ENCODE measurements at regions not wholly inside any gene's neighbourhood (a gene's known extent, or its start where the extent isn't known, plus 50 kb on each side); places are given as distances from the start of the nearest gene placed in this dataset.

DNA sequence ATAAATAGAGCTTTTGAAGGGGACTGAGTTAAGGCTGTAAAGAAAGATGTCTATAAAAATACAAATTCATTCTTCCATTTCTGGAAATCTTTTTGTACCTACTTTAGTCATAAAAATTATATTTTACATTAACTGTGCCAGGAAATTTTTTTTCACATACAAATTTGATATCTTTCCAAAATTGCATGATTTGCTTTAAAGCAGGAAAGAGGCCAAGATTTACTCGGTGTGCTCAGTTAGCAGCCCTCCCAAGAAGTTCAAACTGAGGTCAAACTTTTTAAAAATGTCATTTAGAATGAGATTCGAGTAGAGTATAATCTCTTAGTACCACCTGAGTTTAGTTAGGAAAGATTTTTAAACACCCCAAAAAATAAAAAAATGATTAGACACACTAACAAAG lies 173.2 kb upstream of the GRIP1 start:
- no peak for DNase-seq (ENCODE audit: low spot score)

DNA sequence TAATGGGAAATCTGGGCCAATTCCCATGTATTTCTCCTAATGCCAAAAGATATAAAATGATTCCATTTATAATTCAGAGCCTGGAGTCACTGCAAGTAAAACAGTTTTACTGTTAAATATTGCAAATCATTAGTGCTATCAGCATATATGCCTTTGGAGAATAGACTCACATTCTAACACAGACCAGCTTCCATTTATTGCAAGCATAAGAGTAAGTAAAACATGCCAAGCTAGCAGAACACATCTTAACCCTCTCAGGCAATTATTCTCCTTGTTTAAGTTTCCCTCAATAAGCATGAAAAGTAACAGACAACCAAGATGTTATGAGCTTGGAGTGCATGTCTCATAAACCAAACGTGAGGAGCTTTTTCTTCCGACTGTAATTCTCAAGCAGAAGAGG lies 173.9 kb upstream of the GRIP1 start:
- no peak for DNase-seq (ENCODE audit: low spot score)

DNA sequence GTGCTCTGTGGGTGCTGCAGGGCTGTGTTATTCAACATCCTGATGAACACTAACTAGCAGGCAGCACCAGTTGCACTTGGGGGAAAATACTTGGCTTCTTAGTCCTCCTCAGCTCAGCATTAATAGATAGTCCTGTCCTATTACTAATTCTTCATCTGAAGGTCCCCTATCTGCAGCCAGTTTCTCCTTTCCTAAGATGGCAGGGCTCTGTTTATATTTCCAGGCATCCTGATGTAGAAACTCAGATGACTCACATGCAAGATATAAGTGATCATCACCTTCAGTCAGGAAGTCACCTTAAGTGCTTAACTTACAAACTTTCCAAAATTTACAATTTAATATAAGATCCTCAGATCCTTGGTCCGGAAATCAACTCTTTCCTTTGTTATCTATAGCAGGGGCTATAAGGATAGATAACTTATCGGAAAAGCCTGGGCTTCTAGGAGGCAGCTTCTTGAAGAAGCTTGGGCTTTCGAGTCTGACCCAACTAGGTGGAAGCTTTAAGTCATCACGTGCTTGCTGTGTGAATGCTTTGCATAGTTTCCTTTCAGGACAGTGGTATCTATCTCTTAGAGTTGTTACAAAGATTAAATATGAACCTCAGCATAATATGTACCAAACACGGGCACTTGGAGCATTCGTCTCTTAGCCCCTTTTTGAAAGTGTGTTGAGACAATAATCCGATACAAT lies 181.0 kb upstream of the GRIP1 start:
- DNase-seq (ENCODE audit: low spot score) = no peak

DNA sequence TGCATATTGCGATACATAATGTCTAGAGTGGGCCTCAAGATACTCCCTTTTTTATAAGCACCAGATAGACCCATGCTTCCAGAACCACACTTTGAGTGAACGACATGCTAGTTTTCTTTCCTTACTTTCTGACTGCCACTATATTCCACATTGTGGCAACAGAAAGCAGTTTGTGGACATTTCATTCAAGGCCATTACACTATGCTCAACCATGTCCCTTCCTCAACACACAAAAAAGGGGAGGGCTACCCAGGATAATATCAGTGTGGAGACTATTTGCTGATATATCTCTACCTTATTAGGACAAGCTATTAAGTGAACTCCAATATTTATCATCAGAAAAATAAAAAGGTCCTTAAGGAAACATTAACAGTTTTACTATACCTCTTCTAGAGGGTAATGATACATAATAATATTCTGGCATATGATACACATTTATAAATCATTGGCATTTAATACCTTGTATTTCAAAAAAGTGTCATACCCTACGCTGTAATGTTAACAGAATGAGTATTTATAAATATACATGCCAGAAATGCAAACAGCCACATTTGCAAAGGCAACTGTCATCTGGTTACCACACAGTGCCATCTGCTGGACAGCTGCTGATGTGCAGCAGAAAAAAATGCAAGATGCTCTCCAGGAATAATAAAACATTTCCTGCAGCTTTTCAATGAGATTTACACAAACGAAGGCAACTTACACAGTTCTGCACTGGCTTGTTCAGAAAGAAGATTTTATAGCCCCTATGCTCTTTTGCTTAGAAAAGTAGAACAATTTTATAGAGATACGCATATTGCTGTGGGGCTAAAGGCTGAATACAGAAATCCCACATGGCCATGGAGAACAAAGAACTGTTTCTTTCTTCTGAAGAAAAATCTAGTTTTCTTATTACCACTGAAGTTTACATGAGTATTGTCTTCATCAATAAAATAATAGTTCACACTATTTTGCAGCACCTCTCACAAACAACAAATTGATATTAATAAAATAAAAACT lies 182.2 kb upstream of the GRIP1 start:
- peak; percentile 61 for DNase-seq (ENCODE audit: low spot score)

DNA sequence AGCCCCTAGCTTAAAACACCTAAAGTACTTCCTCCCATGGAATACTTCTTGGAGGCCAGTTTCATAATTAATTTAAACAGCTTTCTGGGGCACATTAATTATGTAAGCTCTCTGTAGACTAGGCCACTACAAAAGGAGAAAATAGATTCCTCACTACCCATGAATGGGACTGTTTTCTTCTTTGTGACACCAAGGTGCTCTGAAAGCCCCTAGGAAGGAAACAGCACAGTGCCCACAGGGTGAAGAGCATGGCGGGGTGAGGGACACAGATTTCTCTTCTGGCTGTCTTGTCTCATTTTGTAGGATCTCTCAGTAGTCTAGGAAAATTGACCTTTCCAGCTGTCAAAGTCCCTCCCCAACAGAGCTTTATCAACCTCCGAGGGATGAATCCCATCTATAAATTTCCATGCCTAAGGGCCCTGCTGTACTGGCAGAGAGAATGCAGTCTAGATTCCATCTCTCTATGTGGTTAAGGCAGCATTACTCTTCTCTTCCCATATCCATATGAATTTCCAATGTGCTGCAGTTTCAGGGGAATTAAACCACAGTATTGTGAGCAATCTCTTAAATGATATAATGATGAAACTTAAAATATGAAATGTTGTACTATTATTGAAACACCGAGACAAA lies 183.6 kb upstream of the GRIP1 start:
- no peak for DNase-seq (ENCODE audit: low spot score)

DNA sequence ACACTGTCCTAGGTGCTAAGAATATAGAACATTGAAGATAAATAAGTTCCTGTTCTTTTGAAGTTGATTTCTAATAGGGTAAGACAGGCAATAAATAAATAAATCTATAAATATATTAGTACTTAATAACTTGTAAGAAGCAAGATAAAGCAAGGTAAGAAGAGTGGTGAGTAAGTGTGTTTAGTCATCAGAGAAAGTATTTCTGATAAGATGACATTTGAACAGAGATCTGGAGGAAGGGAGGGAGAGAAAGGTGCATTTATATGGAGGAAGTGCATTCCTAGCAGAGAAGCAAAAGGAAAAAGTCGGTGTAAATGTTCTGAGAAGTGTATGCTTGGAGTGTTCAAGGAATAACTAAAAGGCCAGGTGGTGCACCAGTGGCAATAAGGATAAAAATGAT lies 184.4 kb upstream of the GRIP1 start:
- DNase-seq (ENCODE audit: low spot score) = no peak

DNA sequence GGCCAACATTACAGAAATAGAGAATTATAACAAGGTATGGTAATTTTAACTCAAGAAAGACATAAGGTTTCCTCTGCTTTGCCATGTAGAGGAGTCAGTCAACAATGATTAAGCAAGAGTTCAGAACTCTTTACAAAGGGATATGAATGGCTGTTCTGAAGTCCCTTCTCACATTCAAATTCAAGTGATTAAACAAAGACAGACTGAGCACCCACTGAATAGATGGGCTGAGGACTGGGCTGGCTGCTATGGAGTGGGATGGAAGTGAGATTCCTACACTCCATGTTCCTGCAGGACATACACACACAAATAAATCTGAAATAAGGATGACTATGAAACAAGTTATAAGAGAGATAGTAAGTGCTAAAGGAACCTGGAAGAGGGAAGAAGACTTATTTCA lies 199.0 kb upstream of the GRIP1 start:
- no peak for DNase-seq (ENCODE audit: low spot score)

DNA sequence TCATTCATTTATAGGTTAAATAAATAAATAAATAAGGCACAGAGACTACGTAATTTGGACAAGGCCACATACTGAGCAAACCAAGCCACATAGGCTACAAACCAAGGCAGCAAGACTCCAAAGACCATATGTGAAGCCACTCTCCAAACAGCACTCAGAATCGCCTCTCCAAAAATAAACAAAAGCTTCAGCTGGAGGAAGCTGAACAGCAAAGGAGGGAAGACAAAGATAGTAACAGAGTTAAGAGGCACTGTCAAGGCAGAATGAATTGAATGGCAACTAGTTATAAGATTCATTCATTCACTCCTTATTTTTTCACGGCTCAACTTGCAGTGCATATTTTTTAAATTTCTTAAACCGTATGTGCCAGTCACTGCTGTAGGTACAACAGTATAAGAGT lies 200.5 kb upstream of the GRIP1 start:
- DNase-seq (ENCODE audit: low spot score) = no peak

DNA sequence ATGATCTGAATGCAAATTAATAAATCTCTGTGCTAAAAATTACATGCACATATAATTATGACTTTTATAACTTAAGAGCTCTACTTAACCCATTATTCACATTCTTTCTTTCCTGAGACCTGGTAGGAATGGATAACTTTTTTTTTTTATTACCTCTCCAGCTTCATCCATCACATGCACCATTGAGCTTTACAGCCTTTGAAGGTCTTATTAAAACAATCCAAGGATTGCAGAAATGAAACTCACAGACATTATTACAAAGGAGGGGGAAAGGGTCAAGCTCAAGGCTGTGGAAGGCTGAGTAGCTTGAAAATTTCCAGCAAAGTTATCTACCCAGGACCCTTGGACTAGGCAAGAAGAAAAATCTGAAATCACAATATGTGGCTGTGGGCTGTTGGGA lies 202.5 kb upstream of the GRIP1 start:
- DNase-seq (ENCODE audit: low spot score) = no peak

DNA sequence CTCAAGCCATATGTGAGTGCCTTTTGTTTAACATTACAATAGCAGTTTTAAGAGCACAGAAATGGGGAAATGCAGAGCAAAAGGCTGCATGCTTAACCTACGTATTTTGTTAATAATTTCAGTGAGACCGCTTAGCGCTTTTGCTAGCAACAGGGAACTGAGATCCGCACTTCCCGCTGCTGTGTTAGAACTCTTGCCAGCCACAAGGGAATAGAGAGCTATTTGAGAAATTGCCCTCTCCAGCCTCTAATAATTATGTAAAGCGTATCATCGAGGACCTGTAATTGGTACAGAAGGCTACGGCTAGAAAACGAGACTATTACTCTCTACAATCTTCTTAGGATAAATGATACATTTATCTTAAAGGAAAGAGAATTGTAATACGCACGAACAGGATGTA lies 205.2 kb upstream of the GRIP1 start:
- no peak for DNase-seq (ENCODE audit: low spot score)

DNA sequence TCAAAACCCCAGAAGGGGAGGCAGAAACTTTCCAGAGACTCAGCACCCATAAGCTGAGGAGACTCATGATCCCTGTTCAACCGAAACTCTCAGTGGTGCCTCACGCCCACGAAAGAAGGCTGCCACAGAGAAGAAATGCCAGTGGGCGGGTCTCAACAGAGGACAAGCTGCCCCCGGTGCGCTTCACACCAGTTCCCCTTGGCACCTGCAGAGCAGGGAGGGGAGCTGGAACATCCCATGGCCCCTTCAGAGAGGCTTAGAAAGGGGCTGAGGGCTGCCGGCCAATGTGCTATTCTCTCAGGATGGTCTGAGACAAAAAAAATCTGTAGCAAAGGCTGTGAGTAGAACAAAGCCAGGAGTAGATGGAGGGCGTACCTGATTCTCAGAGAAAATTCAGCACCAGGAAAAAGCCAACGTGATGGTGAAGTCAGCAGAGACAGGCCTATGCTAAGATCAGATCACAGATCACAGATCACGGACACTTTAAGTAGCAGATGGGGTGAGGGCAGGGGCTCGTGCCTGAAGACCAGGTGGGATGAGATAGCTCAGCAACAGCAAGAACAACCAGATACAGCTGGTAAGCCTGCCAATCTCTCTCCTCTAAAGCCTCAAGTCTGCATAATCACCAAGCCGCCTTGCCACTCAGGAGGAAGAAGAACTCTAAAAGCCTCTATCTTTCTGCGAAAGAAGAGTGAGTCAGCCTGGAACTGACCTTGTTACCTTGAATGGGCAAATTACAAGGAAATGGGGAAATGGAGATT lies 206.4 kb upstream of the GRIP1 start:
- DNase-seq (ENCODE audit: low spot score) = no peak

DNA sequence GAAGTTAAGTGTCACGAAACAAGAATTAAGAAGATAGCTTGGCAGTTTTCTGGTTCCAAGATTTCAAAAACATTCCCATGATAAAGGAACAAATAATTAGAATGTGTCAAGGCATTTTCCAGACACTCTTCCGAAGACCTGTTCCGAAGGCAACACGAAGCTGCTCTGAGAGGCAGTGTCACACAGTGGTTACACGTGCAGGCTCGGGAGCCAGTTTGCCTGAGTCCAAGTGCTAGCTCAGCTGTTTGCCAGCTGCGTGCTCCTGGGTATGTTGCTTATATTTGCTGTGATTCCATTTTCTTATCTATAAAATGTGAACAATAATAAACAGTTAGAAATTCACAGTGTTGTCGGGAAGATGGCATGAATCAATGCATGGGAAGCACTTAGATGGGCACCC lies 217.9 kb upstream of the GRIP1 start:
- no peak for DNase-seq (ENCODE audit: low spot score)

DNA sequence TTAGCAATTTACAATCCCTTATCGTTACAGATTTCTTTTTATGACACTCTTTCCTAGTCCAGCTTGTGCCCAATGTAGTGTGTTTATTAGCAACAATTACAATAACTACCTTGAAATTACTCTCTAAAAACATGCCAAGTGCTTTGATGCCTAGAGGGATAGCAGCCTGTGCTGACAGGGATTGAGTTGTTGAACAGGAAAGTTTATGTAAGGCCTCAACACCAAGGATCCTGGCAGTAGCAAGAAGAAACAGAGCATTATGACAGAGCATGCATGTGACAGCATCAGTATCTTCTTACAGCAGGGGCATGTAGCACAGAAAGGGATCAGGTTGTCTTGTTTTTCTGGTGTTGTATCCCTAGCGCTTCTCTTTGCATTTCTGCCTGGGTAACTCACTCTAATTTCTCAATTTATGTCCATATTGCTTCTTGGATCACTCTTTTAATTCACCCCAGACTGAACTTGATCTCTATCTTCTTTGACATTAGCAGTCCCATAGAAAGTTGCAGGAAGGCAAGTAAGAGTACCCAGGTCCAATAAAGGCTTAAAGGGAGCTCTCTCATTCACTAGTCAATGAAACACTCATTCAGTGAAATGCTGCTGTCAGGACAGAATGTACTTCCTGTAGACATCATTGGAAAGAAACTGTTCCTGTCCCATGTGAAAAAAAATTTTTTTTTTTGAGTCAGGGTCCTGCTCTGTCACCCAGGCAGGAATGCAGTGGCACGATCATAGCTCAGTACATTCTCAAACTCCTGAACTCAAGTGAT lies 220.0 kb upstream of the GRIP1 start:
- DNase-seq (ENCODE audit: low spot score) = no peak

DNA sequence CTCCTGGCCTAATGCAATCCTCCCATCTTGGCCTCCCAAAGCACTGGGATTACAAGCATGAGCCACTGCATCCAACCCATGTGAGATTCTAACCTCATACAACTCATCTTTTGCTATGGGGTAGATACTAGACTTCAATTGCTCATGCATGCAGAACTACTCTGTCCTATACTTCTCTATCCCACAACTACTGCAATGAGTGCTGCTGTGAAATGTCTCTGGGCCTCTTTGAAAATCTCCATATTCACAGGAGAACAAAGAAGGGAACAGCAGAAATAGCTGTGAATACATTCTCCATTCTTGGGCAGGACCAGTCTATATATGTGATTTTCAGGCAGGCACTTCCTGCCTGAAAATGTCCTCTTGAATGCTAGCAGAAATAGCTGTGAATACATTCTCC lies 220.7 kb upstream of the GRIP1 start:
- DNase-seq (ENCODE audit: low spot score) = no peak

DNA sequence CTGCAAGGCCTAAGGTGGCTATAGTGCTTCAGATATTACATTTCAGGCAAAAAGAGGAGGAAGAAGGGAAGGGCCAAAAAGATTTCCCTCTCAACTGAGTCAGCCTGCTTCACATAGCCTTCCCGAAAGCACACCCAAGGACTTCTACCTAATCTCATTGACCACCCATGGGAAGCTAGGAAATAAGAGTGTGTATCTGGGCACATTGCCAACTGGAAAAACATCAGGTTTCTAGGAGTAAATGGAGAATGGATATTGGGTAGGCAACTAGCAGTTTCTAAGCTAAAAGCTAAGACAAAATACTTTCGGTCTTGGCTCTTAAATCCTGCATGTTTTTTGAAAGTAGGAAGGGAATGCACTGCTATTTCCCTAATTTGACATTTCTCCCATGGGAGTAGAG lies 221.7 kb upstream of the GRIP1 start:
- DNase-seq (ENCODE audit: low spot score) = no peak

DNA sequence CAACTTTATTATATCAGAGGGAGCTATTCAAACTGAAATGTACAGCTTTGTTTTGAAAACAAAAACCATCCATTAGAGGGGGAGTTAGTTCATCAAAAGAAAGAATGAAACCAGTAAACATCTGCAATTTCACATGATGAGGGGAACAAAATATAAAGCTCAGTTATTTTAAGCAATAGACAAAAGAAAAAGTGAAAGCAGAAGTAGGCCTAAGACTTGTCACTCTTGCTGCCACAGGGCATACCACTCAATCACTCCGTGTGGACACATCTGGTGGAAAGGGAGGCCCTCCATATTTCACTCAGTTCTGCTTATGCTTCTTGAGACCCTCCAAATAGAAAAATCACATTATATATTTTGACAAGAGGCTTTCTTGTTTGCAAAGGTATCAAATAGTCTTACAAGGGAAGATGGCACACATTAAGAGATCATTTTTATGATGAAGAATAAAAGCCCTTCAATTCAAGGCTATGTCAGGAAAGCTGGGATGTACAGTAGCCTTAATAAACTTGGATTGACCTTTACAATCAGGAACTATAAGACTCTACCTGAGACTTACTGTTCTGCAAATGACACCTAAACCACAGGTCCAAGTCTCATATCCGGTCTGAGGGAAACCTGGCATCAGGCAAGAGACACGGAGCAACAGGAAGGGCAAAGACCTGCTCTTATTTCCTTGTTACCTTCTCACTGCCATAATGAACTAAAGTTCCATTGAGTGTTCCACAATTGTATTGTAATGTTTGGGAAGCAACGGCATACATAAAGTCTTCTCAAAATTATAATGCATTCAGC lies 222.5 kb upstream of the GRIP1 start:
- DNase-seq (ENCODE audit: low spot score) = no peak

DNA sequence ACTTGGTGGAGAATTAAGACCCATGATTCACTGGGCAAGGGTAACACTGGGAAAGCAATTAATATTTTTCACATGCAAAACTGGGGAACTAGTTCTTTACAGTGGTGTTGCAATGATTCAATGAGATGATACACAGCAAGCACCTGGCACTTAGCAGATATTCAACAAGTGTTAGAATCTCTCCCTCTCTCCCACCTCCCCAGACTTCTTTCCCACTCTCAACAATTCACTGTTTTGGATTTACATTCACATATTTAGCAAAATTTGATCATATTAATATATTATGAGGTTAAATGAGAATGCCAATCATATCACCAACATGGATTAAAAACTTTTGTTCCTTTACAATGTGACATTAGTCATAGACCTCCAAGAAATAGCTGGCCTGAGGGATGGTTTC lies 223.1 kb upstream of the GRIP1 start:
- no peak for DNase-seq (ENCODE audit: low spot score)

DNA sequence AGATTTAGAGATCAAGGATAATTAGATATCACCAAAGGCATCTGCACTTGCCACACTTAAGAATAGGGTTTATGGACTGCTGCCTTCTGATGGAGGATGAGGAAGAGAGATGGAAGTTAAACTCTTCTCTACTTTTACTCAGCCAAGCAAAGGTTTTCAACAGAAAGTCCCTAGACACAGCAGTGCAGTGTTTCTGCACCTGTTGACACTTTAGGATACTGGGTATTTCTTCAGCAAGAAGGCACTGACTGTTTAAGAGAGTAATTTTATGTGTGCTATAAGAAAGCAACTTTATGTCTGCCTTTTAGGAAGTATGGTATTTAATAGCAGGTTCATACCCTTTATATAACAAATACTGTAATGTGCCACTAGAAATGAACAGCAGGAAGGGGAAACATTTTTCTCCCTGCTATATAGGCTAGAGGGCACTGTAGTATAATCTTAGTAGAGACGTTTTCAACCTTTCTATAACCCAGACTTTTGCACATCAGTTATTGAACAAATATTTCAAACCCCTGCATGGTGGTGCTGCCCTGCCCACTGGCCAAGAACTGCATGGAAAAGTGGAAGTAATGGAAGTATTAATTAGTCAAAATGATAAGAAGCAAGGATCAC lies 225.0 kb upstream of the GRIP1 start:
- no peak for DNase-seq (ENCODE audit: low spot score)

DNA sequence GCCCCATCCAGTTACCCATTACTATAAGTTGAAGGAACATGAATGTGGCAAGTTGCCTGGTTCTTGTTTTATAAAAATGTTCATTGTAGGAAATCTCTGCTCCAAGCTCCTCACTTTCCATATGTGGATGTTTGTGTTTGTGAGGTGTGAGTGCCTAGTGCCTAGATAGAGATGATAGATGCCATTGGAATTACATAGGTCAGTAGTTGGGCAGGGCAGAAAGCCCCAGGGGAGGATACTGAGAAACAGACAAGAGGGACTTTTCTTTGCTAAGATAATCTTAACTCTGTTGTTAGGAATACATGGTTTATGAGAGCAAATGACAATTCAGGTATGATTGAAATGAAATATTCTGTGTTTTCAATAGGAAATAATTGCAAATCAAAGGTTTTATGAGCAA lies 226.3 kb upstream of the GRIP1 start:
- no peak for DNase-seq (ENCODE audit: low spot score)

DNA sequence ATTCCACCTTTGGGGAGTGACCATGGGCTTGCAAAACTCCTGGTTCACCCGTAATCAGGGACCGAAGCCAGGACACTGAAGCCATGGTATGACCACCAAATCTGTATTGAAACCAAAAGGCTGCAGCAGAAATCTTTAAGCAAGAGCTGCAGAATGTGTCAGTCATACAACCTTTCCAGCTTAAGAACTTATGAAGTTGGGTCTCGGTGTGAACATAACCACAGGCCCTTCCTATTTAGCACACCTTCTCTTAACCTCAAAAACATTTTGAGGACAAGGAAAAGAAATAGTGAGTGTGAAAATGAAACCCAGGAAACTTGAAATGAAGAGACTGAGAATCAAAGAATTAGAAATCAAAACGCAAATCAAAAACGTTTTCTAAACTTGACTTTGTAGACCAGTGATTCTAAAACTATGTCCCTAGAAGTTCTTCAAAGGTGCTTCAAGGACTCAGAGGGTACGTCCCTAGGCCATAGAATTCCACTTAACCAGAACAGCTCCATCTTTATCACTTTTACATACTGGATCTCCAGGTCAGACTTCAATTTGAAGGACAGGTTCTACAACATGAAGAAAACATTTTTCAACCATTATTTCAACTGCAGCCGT lies 231.6 kb upstream of the GRIP1 start:
- DNase-seq (ENCODE audit: low spot score) = no peak
